Common myeloid progenitor, CD34-positive (primary cell): ENCODE measurements at regions not wholly inside any gene's neighbourhood (a gene's known extent, or its start where the extent isn't known, plus 50 kb on each side); places are given as distances from the start of the nearest gene placed in this dataset.

ENCODE experiments used
- CTCF ChIA-PET: fragments of 350-600 bp; sonication (Branson Sonifier 250); formaldehyde crosslinking; loops from one replicate; lab custom pipeline; 2021; ENCODE audit warnings: antibody characterized with exemption; lab: Charles Lee
- POLR2A ChIA-PET: fragments of 350-600 bp; sonication (Branson Sonifier 250); formaldehyde crosslinking; loops from one replicate; lab custom pipeline; 2021; ENCODE audit warnings: antibody characterized with exemption; lab: Charles Lee
- DNase-seq, 3 donors: peaks; one replicate each; pipeline versions ENCODE4 v3.0.0 to v3.0.0-alpha.2; 2013
- H3K27ac ChIP-seq, 2 experiments: 1 replicate in 1 of 2; 2 replicates in 1 of 2; pipeline ENCODE4 v1.7.0; 2013; ENCODE audit warnings: inconsistent platforms in 2 of 2, low read length in 2 of 2, mild to moderate bottlenecking in 2 of 2, low read depth in 1 of 2, moderate library complexity in 1 of 2; ENCODE audit not compliant: severe bottlenecking in 2 of 2, insufficient read depth in 1 of 2, poor library complexity in 1 of 2
- H3K27me3 ChIP-seq, 5 experiments: replicated peaks in 2 of 5; 1 replicate in 3 of 5; 2 replicates in 2 of 5; pipeline versions ENCODE4 v1.6.1 to v1.7.0; 2013; ENCODE audit warnings: low read length in 4 of 5, mild to moderate bottlenecking in 2 of 5, moderate library complexity in 2 of 5, inconsistent platforms in 1 of 5; ENCODE audit not compliant: insufficient read depth in 5 of 5, control insufficient read depth in 4 of 5
- H3K36me3 ChIP-seq, 4 experiments: 1 replicate in 2 of 4; 2 replicates in 2 of 4; pipeline versions ENCODE4 v1.6.1 to v1.7.0; 2013; ENCODE audit warnings: low read length in 3 of 4, control low read depth in 1 of 4, mild to moderate bottlenecking in 1 of 4; ENCODE audit not compliant: control insufficient read depth in 4 of 4, insufficient read depth in 4 of 4
- H3K4me1 ChIP-seq, 4 experiments: 1 replicate in 3 of 4; 2 replicates in 1 of 4; pipeline versions ENCODE4 v1.6.1 to v1.7.1; 2013; ENCODE audit warnings: low read length in 3 of 4, mild to moderate bottlenecking in 3 of 4, control low read depth in 1 of 4, inconsistent platforms in 1 of 4, moderate library complexity in 1 of 4; ENCODE audit not compliant: control insufficient read depth in 4 of 4, insufficient read depth in 4 of 4; ENCODE audit errors: control extremely low read depth in 1 of 4
- H3K4me3 ChIP-seq, 7 experiments: 1 replicate in 4 of 7; 2 replicates in 3 of 7; pipeline versions ENCODE4 v1.5.1 to v1.7.0; 2013; ENCODE audit warnings: mild to moderate bottlenecking in 7 of 7, low read length in 6 of 7, moderate library complexity in 6 of 7, inconsistent platforms in 2 of 7, low read depth in 2 of 7, control low read depth in 1 of 7; ENCODE audit not compliant: insufficient read depth in 4 of 7, control insufficient read depth in 1 of 7; ENCODE audit errors: extremely low read depth in 1 of 7
- H3K9me3 ChIP-seq, 5 experiments: 1 replicate in 4 of 5; 2 replicates in 1 of 5; pipeline versions ENCODE4 v1.6.1 to v1.7.1; 2013; ENCODE audit warnings: low read length in 4 of 5, mild to moderate bottlenecking in 2 of 5, inconsistent platforms in 1 of 5, low read depth in 1 of 5, moderate library complexity in 1 of 5; ENCODE audit not compliant: control insufficient read depth in 4 of 5, insufficient read depth in 2 of 5; ENCODE audit errors: control extremely low read depth in 1 of 5
- WGBS: methylation state at CpG from one replicate; pipeline ENCODE4 v1.1.5; 2013; ENCODE audit not compliant: insufficient coverage; 5-methylcytosine and 5-hydroxymethylcytosine counted together

DNA sequence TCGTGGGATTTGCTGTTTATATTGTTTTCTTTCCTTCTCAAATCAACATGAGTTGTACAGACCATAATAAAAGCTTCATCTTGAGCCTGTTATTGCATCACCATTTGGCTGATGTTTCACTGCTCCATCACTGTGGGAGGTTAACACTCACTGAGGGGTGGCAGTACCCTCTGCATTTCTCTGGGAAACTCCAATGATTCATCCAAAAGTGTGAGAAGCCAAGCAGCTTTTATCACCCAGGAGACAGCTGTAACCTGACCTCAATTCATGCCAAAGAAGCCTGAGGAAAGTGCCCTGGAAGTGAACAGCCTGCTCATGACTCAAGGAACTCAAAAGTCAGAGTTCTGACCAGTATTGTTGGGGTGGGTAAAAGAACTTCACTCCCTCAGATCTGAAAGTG is 84.1 kb downstream of the GPR88 start:
- Histone ChIP-seq H3K27ac (no peak overlapping the region), H3K36me3 (no peaks in the 10 kb centered on the region), H3K4me3 (no peak overlapping the region), H3K27me3 (no peaks in the 10 kb centered on the region), H3K9me3 (peaks cover 0 to 2% (median 0%) of the 10 kb centered on the region in 5 experiments), H3K4me1 (peaks cover 0 to 9% (median 8%) of the 10 kb centered on the region in 4 experiments)
- POLR2A ChIA-PET: no interaction called here
- CTCF ChIA-PET: interaction anchor here (1.2 kb wide), 1 partner anchor 9 kb away, joined by 3 read pairs; no protein-coding TSS in a partner anchor
- DNase-seq: peak in 2 of 3 donors; percentile 31 to 42
- WGBS: no CpG with 5 or more reads among the region's 1 CpG

DNA sequence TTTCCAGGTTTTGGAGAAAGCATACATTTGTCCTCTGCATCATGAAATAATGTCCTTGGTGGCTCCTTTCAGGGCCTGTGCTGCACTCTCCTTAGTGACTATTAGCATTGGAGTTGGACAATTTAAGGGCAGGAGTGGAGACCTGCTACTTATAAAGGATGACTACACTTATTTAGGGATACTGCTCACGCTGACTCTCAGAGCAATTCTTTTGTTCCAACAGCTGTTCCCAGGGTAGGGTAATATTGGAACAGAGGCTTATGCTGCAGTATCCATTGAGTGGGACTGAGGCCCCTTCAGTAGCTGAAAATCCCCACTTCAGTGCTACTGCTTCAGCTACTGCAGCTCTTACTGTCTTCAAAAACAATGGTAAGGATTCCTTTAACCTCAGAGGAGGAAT is 84.6 kb downstream of the GPR88 start:
- ChIA-PET CTCF (no interaction called here), POLR2A (interaction anchor here (0.6 kb wide), 1 partner anchor 200 kb away, joined by 5 read pairs; no protein-coding TSS in a partner anchor)
- Histone ChIP-seq H3K4me1 (peaks cover 0 to 14% (median 13%) of the 10 kb centered on the region in 4 experiments), H3K36me3 (no peaks in the 10 kb centered on the region), H3K4me3 (no peak overlapping the region), H3K9me3 (peaks cover 0 to 2% (median 0%) of the 10 kb centered on the region in 5 experiments), H3K27me3 (no peaks in the 10 kb centered on the region), H3K27ac (no peak overlapping the region)
- no peak for DNase-seq
- WGBS: 100% methylated on average over 1 of the region's 1 CpG

DNA sequence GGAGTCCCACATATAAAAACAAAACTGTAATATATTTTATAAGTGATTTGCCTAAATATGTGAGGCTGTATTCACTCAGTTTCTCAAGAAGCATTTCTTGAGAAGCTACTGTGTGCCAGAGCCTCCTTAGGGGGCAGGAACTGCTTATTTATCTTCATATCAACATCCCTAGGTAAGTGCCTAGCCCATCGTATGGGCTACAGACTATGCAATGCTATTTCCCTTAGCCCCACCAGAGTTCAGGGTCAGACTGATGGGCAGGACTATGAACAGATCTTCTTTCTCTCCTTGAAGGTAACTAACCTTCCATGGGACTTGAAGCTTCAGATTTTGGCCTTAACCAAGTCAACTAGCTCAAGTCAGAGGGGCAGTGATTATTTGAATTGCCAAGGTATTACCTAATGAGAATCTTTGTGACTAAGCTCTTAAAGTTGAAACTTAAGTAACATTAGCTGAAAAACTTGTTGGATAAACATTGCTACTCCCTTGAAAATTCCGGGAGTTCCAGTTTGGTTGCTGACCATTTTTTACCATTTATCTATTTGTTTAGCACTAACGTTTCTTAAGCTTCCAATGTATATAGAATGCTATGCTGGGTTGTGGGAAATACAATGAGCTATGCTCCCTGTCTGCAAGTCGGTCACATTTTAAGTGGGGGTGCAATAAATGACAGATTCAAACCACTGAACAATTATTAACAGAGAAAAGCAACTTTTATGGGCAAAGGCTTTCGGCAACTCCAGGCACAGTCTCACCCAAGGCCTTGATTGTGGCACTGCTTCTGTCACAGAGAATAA is 85.2 kb downstream of the GPR88 start:
- H3K27ac ChIP-seq: no peak overlapping the region
- POLR2A ChIA-PET: interaction anchor here (0.6 kb wide), 1 partner anchor 199 kb away, joined by 5 read pairs; no protein-coding TSS in a partner anchor
- H3K36me3 ChIP-seq: no peaks in the 10 kb centered on the region
- no peak overlapping the region for H3K4me3 ChIP-seq
- no peaks in the 10 kb centered on the region for H3K27me3 ChIP-seq
- WGBS: 95% methylated on average over 3 of the region's 5 CpGs
- peaks cover 0 to 2% (median 0%) of the 10 kb centered on the region in 5 experiments for H3K9me3 ChIP-seq
- peaks cover 0 to 20% (median 19%) of the 10 kb centered on the region in 4 experiments for H3K4me1 ChIP-seq
- no peak for DNase-seq
- CTCF ChIA-PET: no interaction called here

DNA sequence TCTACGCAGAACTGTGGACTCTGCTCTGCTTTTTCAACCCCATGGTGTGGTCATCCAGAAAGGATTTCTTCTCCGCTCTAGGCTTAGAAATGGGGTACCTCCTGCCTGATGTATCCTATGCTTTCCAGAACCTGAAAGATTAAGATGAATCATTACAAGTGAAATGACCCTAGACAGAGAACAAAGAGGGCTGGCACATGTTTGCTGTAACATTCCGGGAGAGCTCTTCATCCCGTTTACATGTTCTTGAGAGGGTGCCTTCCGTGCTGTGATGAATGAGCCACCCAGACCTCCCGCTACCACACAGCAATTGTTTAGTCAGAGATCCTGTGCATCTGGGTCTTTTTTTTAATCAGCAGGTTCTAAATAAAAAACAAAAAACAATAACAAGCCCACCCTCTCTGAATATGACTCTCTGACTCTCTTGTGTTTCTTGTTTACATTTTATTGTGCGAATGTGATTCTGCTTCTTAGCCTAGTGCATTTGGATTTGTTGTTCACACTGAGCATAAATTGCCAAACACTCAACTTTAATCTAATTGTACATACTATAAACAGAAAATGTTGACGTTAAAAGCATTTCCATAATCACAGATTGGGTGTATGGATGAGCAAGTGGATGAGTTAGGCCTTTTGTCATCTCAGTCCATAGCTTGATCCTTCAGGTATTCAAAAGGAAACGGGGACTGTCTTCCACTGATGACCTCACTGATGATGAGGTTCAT is 87.1 kb downstream of the GPR88 start:
- DNase-seq: no peak
- no peaks in the 10 kb centered on the region for H3K27me3 ChIP-seq
- H3K4me1 ChIP-seq: peaks cover 0 to 30% (median 19%) of the 10 kb centered on the region in 4 experiments
- no peak overlapping the region for H3K27ac ChIP-seq
- POLR2A ChIA-PET: no interaction called here
- no peak overlapping the region for H3K4me3 ChIP-seq
- H3K9me3 ChIP-seq: no peaks in the 10 kb centered on the region
- WGBS: 95% methylated on average over 6 of the region's 9 CpGs
- CTCF ChIA-PET: no interaction called here
- no peaks in the 10 kb centered on the region for H3K36me3 ChIP-seq

DNA sequence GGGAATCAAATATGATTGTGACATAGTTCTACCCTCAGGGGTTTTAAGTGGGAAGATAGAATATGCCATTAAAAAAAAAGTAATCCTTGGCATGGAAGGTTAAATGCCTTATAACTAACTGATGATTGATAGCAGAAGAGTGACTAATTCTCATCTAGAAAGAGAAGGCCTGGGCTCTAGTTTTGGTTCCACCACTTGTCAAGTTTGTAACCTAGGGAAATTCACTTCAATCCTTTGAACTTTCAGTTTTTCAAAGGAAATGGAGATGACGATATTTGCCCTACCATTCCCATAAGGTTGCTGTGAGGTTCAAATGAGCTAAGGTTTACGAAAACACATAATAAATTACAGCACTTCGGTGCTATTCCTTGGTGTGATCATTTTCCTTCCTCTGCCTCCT is 88.5 kb downstream of the GPR88 start:
- Histone ChIP-seq H3K9me3 (no peaks in the 10 kb centered on the region), H3K36me3 (no peaks in the 10 kb centered on the region), H3K27ac (no peak overlapping the region), H3K27me3 (no peaks in the 10 kb centered on the region), H3K4me1 (peaks cover 0 to 34% (median 21%) of the 10 kb centered on the region in 4 experiments), H3K4me3 (no peak overlapping the region)
- ChIA-PET POLR2A (no interaction called here), CTCF (no interaction called here)
- peak in 2 of 3 donors; percentile 8 to 48 for DNase-seq
- WGBS: 56% methylated on average over 2 of the region's 3 CpGs

DNA sequence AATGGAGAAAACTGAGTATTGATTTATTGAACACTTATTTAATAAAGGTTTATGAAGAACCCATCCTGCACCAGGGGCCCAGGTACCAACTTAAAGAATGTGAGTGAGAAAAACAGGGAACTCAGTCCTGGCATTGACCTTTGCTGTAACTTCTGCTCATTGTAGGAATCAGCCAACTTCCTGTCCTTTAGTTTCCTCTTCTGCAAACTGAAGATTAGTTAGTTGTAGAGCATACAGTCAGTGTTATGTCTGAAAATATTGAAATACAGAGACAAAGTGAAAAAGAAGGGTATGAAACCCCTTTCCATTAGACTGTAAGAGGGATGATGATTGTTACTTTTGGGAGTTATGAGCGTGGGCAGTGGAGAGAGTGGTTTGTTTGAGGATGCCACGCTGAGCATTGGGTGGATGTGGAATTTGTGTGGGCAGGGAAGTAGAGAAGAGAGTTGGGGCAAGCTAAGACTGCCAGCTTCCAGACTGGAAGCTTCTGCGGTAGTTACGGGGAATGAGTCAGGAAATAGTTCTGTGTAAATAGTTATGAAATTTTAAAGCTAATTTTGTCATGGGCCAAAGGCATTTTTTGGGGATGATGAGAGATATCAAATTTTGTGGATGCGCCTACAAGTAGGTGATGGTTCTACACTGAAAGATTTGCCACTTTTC is 89.2 kb downstream of the GPR88 start:
- Histone ChIP-seq H3K4me3 (peak overlapping the region in 1 of 7 experiments; percentile 16), H3K4me1 (peaks cover 0 to 34% (median 21%) of the 10 kb centered on the region in 4 experiments), H3K27ac (no peak overlapping the region), H3K27me3 (no peaks in the 10 kb centered on the region), H3K9me3 (no peaks in the 10 kb centered on the region), H3K36me3 (no peaks in the 10 kb centered on the region)
- 56% methylated on average over 4 of the region's 5 CpGs for WGBS
- CTCF ChIA-PET: interaction anchor here (0.7 to 1.6 kb wide), 3 partner anchors 19 to 163 kb away, joined by 3 to 5 read pairs (median 3); no protein-coding TSS in a partner anchor
- peak; percentile 25 to 80 (median 53) for DNase-seq
- POLR2A ChIA-PET: no interaction called here
